Neuronal stem cell (in vitro differentiated cells): ENCODE measurements at regions not wholly inside any gene's neighbourhood (a gene's known extent, or its start where the extent isn't known, plus 50 kb on each side); places are given as distances from the start of the nearest gene placed in this dataset.

Source experiments
- DNase-seq: peaks from one replicate; pipeline ENCODE4 v3.0.0-alpha.2; 2013; ENCODE audit warnings: low spot score
- H2AFZ ChIP-seq: one replicate; pipeline ENCODE4 v1.6.1; 2013; ENCODE audit warnings: mild to moderate bottlenecking, low read length, inconsistent platforms
- H2AK5ac ChIP-seq: 2 replicates; pipeline ENCODE4 v1.6.1; 2013; ENCODE audit warnings: low read depth, mild to moderate bottlenecking, inconsistent platforms, low read length, moderate library complexity, mixed read lengths
- H2BK120ac ChIP-seq: 2 replicates; pipeline ENCODE4 v1.6.1; 2013; ENCODE audit warnings: low read depth, mild to moderate bottlenecking, inconsistent platforms, low read length, moderate library complexity, mixed read lengths
- H2BK12ac ChIP-seq: one replicate; pipeline ENCODE4 v1.6.1; 2013; ENCODE audit warnings: low read length, inconsistent platforms
- H2BK15ac ChIP-seq: 2 replicates; pipeline ENCODE4 v1.6.1; 2013; ENCODE audit warnings: mild to moderate bottlenecking, low read length, inconsistent platforms, mixed read lengths
- H2BK5ac ChIP-seq: one replicate; pipeline ENCODE4 v1.6.1; 2013; ENCODE audit warnings: inconsistent platforms, mild to moderate bottlenecking, low read length, moderate library complexity
- H3K14ac ChIP-seq: one replicate; pipeline ENCODE4 v1.6.1; 2013; ENCODE audit warnings: low read length, inconsistent platforms
- H3K18ac ChIP-seq: 2 replicates; pipeline ENCODE4 v1.6.1; 2013; ENCODE audit warnings: low read length, inconsistent platforms
- H3K23ac ChIP-seq: 2 replicates; pipeline ENCODE4 v1.6.1; 2013; ENCODE audit warnings: low read depth, mild to moderate bottlenecking, mixed read lengths, low read length, inconsistent platforms; ENCODE audit not compliant: poor library complexity
- H3K27ac ChIP-seq: replicated peaks from 3 replicates; pipeline ENCODE4 v1.5.1; 2013; ENCODE audit warnings: low read length, inconsistent platforms
- H3K27me3 ChIP-seq, 3 experiments: 2 replicates each; pipeline ENCODE4 v1.6.1; 2013; ENCODE audit warnings: low read length in 3 of 3, mild to moderate bottlenecking in 2 of 3, inconsistent platforms in 1 of 3, low read depth in 1 of 3, mixed read lengths in 1 of 3, moderate library complexity in 1 of 3; ENCODE audit not compliant: control insufficient read depth in 3 of 3, insufficient read depth in 3 of 3
- H3K36me3 ChIP-seq, 2 donors: replicated peaks in 1 of 2; 2 replicates each; pipeline ENCODE4 v1.6.1; 2013; ENCODE audit warnings: low read length in 2 of 2; ENCODE audit not compliant: control insufficient read depth in 2 of 2, insufficient read depth in 2 of 2
- H3K4ac ChIP-seq: 2 replicates; pipeline ENCODE4 v1.6.1; 2013; ENCODE audit warnings: inconsistent platforms, mild to moderate bottlenecking, low read length, moderate library complexity
- H3K4me1 ChIP-seq, 2 donors: 1 replicate in 1 of 2; 2 replicates in 1 of 2; pipeline ENCODE4 v1.6.1; 2013; ENCODE audit warnings: low read length in 2 of 2, low read depth in 1 of 2; ENCODE audit not compliant: control insufficient read depth in 2 of 2, insufficient read depth in 1 of 2
- H3K4me2 ChIP-seq: one replicate; pipeline ENCODE4 v1.6.1; 2013; ENCODE audit warnings: mild to moderate bottlenecking, low read length, inconsistent platforms; ENCODE audit not compliant: insufficient read depth, poor library complexity, severe bottlenecking
- H3K4me3 ChIP-seq, 2 donors: 2 replicates each; pipeline ENCODE4 v1.5.1; 2013; ENCODE audit warnings: low read length in 2 of 2, mild to moderate bottlenecking in 2 of 2, inconsistent platforms in 1 of 2, moderate library complexity in 1 of 2
- H3K79me1 ChIP-seq: one replicate; pipeline ENCODE4 v1.6.1; 2013; ENCODE audit warnings: low read depth, mild to moderate bottlenecking, inconsistent platforms, low read length, moderate library complexity
- H3K9ac ChIP-seq: one replicate; pipeline ENCODE4 v1.6.1; 2013; ENCODE audit warnings: mild to moderate bottlenecking, low read depth, low read length, inconsistent platforms; ENCODE audit not compliant: poor library complexity
- H3K9me3 ChIP-seq, 2 donors: replicated peaks in 1 of 2; 2 replicates each; pipeline versions ENCODE3 to v1.6.1; 2013; ENCODE audit warnings: low read length in 2 of 2, mild to moderate bottlenecking in 2 of 2, inconsistent platforms in 1 of 2, low read depth in 1 of 2, mixed read lengths in 1 of 2, moderate library complexity in 1 of 2; ENCODE audit not compliant: control insufficient read depth in 2 of 2, insufficient read depth in 1 of 2
- H4K8ac ChIP-seq: one replicate; pipeline ENCODE4 v1.6.1; 2013; ENCODE audit warnings: low read depth, mild to moderate bottlenecking, inconsistent platforms, low read length, moderate library complexity
- H4K91ac ChIP-seq: one replicate; pipeline ENCODE4 v1.6.1; 2013; ENCODE audit warnings: low read length, low read depth, mild to moderate bottlenecking, inconsistent platforms; ENCODE audit not compliant: poor library complexity
- WGBS, 2 donors: extraction: QIAGEN DNeasy Blood & Tissue Kit; methylation state at CpG; one replicate each; pipeline ENCODE4 v1.1.7; 2013; ENCODE audit warnings: missing lambda C conversion rate in 2 of 2, mixed read lengths in 1 of 2; ENCODE audit not compliant: insufficient read length in 2 of 2, insufficient replicate concordance in 1 of 2; ENCODE audit errors: extremely low coverage in 2 of 2; 5-methylcytosine and 5-hydroxymethylcytosine counted together

GRCh38 chr10:130723704-130724103 lies 587.5 kb downstream of the GLRX3 start:
- no peak overlapping the region for H2AFZ ChIP-seq
- no peak overlapping the region for H2AK5ac ChIP-seq
- H2BK5ac ChIP-seq: no peak overlapping the region
- H4K91ac ChIP-seq: no peak overlapping the region
- no peak overlapping the region for H3K4me3 ChIP-seq
- no peak for DNase-seq
- H3K4ac ChIP-seq: no peak overlapping the region
- H3K4me2 ChIP-seq: no peak overlapping the region
- peaks cover 0 to 10% of the 10 kb centered on the region in 2 donors for H3K4me1 ChIP-seq
- H2BK15ac ChIP-seq: no peak overlapping the region
- no peaks in the 10 kb centered on the region for H3K79me1 ChIP-seq
- WGBS, 2 donors: no CpG with 5 or more reads among the region's 3 CpGs
- H3K23ac ChIP-seq: no peak overlapping the region
- H3K27ac ChIP-seq: no peak overlapping the region
- H3K36me3 ChIP-seq: no peaks in the 10 kb centered on the region
- no peak overlapping the region for H3K9ac ChIP-seq
- no peaks in the 10 kb centered on the region for H3K9me3 ChIP-seq
- H3K18ac ChIP-seq: peak overlapping the region; percentile 36
- no peak overlapping the region for H4K8ac ChIP-seq
- H2BK12ac ChIP-seq: no peak overlapping the region
- no peaks in the 10 kb centered on the region for H3K27me3 ChIP-seq
- H3K14ac ChIP-seq: no peak overlapping the region
- H2BK120ac ChIP-seq: no peak overlapping the region

- no CpG with 5 or more reads among the region's 7 CpGs for WGBS, 2 donors
- no peak overlapping the region for H4K91ac ChIP-seq
Observed at GRCh38 chr10:130725474-130725970, 586.0 kb downstream of the TCERG1L start.

GRCh38 chr10:130726996-130727725 lies 584.4 kb downstream of the TCERG1L start:
- Histone ChIP-seq H2BK120ac (no peak overlapping the region), H3K4me3 (no peak overlapping the region), H3K9ac (peak overlapping the region; percentile 63), H2AK5ac (no peak overlapping the region), H3K14ac (no peak overlapping the region), H4K91ac (no peak overlapping the region), H3K36me3 (no peaks in the 10 kb centered on the region), H3K79me1 (no peaks in the 10 kb centered on the region), H3K4ac (no peak overlapping the region), H4K8ac (peak overlapping the region; percentile 19), H3K27ac (no peak overlapping the region), H3K4me2 (no peak overlapping the region), H3K4me1 (peaks cover 0 to 5% of the 10 kb centered on the region in 2 donors), H3K23ac (no peak overlapping the region), H3K27me3 (no peaks in the 10 kb centered on the region), H2BK5ac (no peak overlapping the region), H2BK12ac (no peak overlapping the region), H3K9me3 (no peaks in the 10 kb centered on the region), H2BK15ac (no peak overlapping the region), H3K18ac (peak overlapping the region; percentile 41), H2AFZ (no peak overlapping the region)
- DNase-seq: no peak
- no CpG with 5 or more reads among the region's 23 CpGs for WGBS, 2 donors

More at GRCh38 chr10:130725474-130725970, 586.0 kb downstream of the TCERG1L start:
- peak overlapping the region; percentile 89 for H3K14ac ChIP-seq
- no peaks in the 10 kb centered on the region for H3K27me3 ChIP-seq
- H3K27ac ChIP-seq: no peak overlapping the region
- no peak overlapping the region for H3K4ac ChIP-seq
- peak overlapping the region; percentile 90 for H2BK12ac ChIP-seq
- H3K4me1 ChIP-seq: peaks cover 0 to 10% of the 10 kb centered on the region in 2 donors
- no peaks in the 10 kb centered on the region for H3K36me3 ChIP-seq
- no peak overlapping the region for H2BK120ac ChIP-seq
- no peak overlapping the region for H3K9ac ChIP-seq
- H2BK5ac ChIP-seq: no peak overlapping the region
- no peak for DNase-seq
- peak overlapping the region in 1 of 2 donors; percentile 70 for H3K4me3 ChIP-seq
- no peak overlapping the region for H2AK5ac ChIP-seq
- H3K23ac ChIP-seq: no peak overlapping the region
- H2BK15ac ChIP-seq: no peak overlapping the region
- H3K9me3 ChIP-seq: no peaks in the 10 kb centered on the region
- H3K18ac ChIP-seq: no peak overlapping the region
- no peak overlapping the region for H4K8ac ChIP-seq
- no peak overlapping the region for H2AFZ ChIP-seq
- H3K4me2 ChIP-seq: no peak overlapping the region
- H3K79me1 ChIP-seq: no peaks in the 10 kb centered on the region

- no peaks in the 10 kb centered on the region for H3K27me3 ChIP-seq
- no peak overlapping the region for H2BK12ac ChIP-seq
- no peak overlapping the region for H3K4me3 ChIP-seq
- no CpG with 5 or more reads among the region's 15 CpGs for WGBS, 2 donors
- H3K14ac ChIP-seq: no peak overlapping the region
- H3K36me3 ChIP-seq: no peaks in the 10 kb centered on the region
- no peaks in the 10 kb centered on the region for H3K9me3 ChIP-seq
- DNase-seq: no peak
- H3K4ac ChIP-seq: no peak overlapping the region
- H2BK5ac ChIP-seq: peak overlapping the region; percentile 42
- no peak overlapping the region for H4K8ac ChIP-seq
- H3K79me1 ChIP-seq: no peaks in the 10 kb centered on the region
- H2BK15ac ChIP-seq: no peak overlapping the region
- H3K4me1 ChIP-seq: peaks cover 0 to 4% of the 10 kb centered on the region in 2 donors
- H3K9ac ChIP-seq: peak overlapping the region; percentile 63
- H3K4me2 ChIP-seq: no peak overlapping the region
- no peak overlapping the region for H4K91ac ChIP-seq
- peak overlapping the region; percentile 63 for H2AK5ac ChIP-seq
- no peak overlapping the region for H2AFZ ChIP-seq
- H2BK120ac ChIP-seq: no peak overlapping the region
- no peak overlapping the region for H3K18ac ChIP-seq
- no peak overlapping the region for H3K27ac ChIP-seq
- H3K23ac ChIP-seq: no peak overlapping the region
Observed at GRCh38 chr10:130727766-130728490, 583.6 kb downstream of the TCERG1L start.
